NCI-H82 treated with DMSO at 0.1 percent for 48 hours (cell line): ENCODE measurements at regions not wholly inside any gene's neighbourhood (a gene's known extent, or its start where the extent isn't known, plus 50 kb on each side); places are given as distances from the start of the nearest gene placed in this dataset.
A peak's percentile ranks its signal among the peaks of the same experiment; 100 is the strongest.
"Not testable (repeated sequence)": the region's sequence is repeated elsewhere in the genome, so short reads cannot be mapped to it uniquely, and the experiment has no call there.

ENCODE experiments used
- DNase-seq: peaks from one replicate; lab custom pipeline; 2025; ENCODE audit not compliant: unreplicated experiment; lab: John Stamatoyannopoulos, UW

- no peak for DNase-seq
Observed at GRCh38 chr1:191460234-191460633, 698.0 kb upstream of the RGS18 start.

GRCh38 chr1:191483988-191484387 lies 674.3 kb upstream of the RGS18 start:
- DNase-seq = no peak

- DNase-seq = no peak
Observed at GRCh38 chr1:191490303-191490702, 668.0 kb upstream of the RGS18 start.

GRCh38 chr1:191495040-191495439 lies 663.2 kb upstream of the RGS18 start:
- no peak for DNase-seq

- DNase-seq = no peak
Observed at GRCh38 chr1:191498318-191498717, 659.9 kb upstream of the RGS18 start.

GRCh38 chr1:191498825-191499224 lies 659.4 kb upstream of the RGS18 start:
- no peak for DNase-seq

DNA sequence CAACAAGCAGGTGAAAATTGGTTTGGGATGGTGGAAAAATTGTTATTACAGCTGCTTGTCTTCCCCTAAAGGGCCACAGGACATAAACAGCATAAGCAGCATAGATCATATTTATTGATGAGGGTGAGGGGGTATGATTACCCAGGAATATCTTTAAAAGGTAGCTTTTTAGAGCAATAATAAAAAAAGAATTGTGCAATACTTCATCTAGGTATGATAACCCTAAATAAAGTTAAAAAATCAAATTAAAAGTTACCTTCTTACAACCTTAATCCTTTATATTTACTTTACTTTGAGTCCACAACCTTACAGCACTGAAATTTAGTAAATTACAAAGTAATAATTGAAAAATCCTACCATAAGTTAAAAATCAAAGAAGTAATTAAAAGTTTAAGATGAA lies 653.3 kb upstream of the RGS18 start:
- no peak for DNase-seq

- no peak for DNase-seq
Observed at GRCh38 chr1:191508239-191508638, 650.0 kb upstream of the RGS18 start.

DNA sequence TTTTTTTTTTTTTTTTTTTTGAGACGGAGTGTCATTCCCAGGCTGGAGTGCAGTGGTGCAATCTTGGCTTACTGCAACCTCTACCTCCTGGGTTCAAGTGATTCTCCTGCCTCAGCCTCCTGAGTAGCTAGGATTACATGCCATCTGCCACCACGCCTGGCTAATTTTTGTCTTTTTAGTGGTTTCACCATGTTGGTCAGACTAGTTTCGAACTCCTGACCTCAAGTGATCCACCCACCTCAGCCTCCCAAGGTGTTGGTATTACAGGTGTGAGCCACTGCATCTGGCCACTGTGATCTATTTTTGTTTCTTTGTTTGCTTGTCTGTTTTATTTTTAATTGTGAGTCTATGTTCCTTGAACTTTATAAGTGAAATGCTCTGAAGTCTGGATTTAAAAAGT lies 646.8 kb upstream of the RGS18 start:
- DNase-seq = not testable (repeated sequence)

- DNase-seq = no peak
Observed at GRCh38 chr1:191517826-191518225, 640.4 kb upstream of the RGS18 start.

DNA sequence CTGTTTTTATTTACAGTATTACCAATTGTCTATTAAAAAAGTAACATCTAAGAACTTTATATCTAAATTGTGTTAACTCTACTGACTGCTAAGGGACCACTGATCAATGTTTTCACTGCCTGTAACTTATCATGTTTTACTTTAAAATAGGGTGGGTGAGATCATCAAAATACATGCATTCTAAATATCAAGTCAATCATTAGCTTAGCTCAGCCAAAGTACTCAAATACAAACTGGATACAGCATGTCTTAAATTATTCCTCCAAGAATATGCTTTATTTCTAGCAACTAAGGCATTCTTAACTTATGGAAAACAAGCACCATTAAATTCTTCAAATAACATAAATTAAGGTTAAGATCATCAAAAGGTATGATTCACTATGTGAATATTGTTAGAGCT lies 638.7 kb upstream of the RGS18 start:
- DNase-seq = no peak

DNA sequence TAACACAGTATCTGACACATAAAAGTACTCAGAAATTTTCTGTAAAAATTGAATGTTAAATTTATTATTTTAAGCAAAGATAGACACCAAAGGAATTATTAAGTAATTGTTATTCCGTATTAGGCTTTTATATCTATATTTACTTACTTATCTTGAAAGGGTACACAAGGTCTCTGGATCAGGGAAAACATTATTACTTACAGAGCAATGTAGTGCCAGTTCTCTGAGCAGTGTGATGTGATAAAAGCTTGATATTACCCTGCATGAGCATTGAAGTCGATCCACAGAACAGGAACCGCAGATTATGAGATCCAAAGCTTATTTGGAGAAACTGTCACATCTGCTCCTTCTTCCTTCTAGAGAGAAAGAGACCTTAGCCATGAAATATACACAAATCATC lies 637.9 kb upstream of the RGS18 start:
- no peak for DNase-seq

- DNase-seq = not testable (repeated sequence)
Observed at GRCh38 chr1:191525944-191526343, 632.3 kb upstream of the RGS18 start.

DNA sequence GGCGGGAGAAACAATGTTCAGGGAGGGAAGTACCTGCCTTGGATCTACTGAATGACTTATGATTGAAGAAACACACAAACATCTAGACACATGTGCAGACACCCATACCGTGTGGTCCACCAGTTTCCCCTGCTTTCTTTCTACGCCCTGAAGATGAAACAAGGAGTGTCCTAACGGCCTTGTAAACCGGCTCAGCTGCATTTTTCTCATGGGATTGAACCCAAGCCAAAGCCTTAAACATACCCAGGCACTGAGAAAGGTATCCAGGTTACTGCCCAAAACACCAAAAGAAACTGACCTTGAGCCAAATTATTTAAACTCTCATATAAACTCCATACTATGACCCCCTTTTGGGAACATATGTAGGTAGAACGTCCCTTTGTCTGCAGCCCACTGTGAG lies 630.0 kb upstream of the RGS18 start:
- no peak for DNase-seq

DNA sequence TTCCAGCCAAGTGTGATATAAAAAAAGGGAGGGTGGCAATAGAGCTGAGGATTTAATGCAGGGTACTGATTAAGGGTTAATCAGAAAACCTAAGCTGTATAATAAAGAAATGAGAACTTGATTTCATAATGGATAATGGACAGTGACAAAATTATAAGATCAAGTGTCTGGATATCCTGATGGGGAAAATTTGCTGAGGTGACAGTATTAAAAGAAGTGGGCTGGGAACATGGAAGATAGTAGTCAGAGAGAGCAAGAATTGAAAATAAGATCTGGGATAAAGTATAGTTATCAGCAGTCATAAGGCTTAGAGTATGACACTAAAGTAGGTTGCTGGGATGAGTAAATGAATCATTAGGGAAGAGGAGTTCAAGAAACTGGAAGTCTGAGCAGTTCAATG lies 627.3 kb upstream of the RGS18 start:
- no peak for DNase-seq

GRCh38 chr1:191533254-191533653 lies 625.0 kb upstream of the RGS18 start:
- no peak for DNase-seq

- DNase-seq = no peak
Observed at GRCh38 chr1:191536791-191537429, 621.4 kb upstream of the RGS18 start.

- DNase-seq = peak; percentile 18
Observed at GRCh38 chr1:191541758-191542157, 616.5 kb upstream of the RGS18 start.

- DNase-seq = no peak
Observed at GRCh38 chr1:191542444-191542843, 615.8 kb upstream of the RGS18 start.

- DNase-seq = no peak
Observed at GRCh38 chr1:191546803-191547202, 611.5 kb upstream of the RGS18 start.

DNA sequence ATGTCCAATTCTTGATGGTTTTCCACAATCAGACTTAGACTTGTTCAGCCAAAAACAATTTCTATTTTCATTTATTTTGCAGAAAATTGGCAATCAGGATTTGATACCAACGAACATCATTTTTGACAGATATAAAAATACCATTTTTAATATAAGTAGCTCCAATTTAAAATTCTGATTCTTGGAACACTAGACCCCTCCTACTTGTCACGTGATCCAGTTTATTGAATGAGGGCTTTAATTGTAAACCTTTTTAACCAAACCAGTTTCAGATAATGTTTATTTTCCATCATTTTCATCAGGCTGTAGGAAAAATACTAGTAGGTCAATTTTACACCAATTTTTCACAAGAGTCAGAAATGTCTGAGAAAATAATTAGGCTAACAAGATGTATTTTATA lies 607.2 kb upstream of the RGS18 start:
- no peak for DNase-seq

GRCh38 chr1:191558379-191558778 lies 599.9 kb upstream of the RGS18 start:
- no peak for DNase-seq

- DNase-seq = no peak
Observed at GRCh38 chr1:191561276-191561675, 597.0 kb upstream of the RGS18 start.

DNA sequence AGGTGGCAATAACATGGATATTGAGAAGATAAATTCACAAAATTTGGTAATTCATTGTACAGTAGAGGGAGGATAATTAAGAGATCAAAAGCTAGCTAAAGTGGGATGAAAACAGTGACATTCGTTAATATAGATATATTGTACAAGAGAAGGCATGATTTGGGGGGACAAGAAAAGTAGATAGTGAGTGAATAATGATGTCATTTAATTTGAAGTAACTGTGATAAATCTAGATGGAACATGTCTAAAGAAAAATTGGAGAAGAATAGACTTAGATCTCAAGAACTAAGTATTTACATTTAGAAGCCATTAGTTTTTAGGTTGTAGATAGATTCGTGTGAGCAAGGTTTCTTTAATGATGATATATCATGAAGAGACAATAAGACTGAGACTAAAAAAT lies 594.0 kb upstream of the RGS18 start:
- DNase-seq = no peak
